ENCODE measurements at regions not wholly inside any gene's neighbourhood (a gene's known extent, or its start where the extent isn't known, plus 50 kb on each side); places are given as distances from the start of the nearest gene placed in this dataset.

DNA sequence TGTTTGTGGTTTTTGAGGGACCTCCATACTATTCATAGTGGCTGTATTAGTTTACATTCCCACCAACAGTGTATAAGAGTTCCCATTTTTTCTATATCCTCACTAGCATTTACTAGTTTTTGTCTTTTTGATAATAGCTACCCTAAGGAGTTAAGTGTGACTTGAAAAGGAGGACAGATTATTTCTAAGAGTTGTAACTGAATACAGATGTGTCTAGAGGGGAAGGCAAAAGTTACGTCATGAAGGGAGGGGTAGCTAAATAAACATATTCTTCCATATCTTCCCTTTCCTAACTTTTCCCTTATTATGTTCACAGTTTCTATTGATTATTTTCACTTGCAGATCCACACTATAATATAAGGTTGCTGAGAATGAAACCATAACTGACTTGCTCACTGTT lies 1315.7 kb upstream of the ZEB2 start:
- no peaks in the 10 kb centered on the region for H3K79me1 ChIP-seq (ENCODE audit: insufficient read depth, low read depth, low read length, poor library complexity, severe bottlenecking)
- no peaks in the 10 kb centered on the region for H3K79me2 ChIP-seq (ENCODE audit: insufficient read depth, low read length)
- no peak overlapping the region for H2AFZ ChIP-seq (ENCODE audit: low read length)
- WGBS (ENCODE audit: extremely low coverage, insufficient read length, low lambda C conversion rate), result no CpG with 5 or more reads among the region's 1 CpG
- H2BK20ac ChIP-seq (ENCODE audit: low read depth, low read length, poor library complexity, severe bottlenecking), result no peak overlapping the region
- no peak overlapping the region for H3K23ac ChIP-seq (ENCODE audit: insufficient read length, low read depth, low read length)
- H3K56ac ChIP-seq (ENCODE audit: insufficient read length, low read depth, low read length), result no peak overlapping the region
- H3K4me3 Mint-ChIP-seq, result no peak overlapping the region
- no peaks in the 10 kb centered on the region for H3K27me3 Mint-ChIP-seq (ENCODE audit: low read depth)
- H3K27me3 ChIP-seq (ENCODE audit: insufficient read depth, low read length), result no peaks in the 10 kb centered on the region
- H4K91ac ChIP-seq (ENCODE audit: insufficient read length, low read depth, low read length), result no peak overlapping the region
- no peak overlapping the region for H2BK5ac ChIP-seq (ENCODE audit: insufficient read length, low read length)
- H3K27ac ChIP-seq (ENCODE audit: insufficient read length, low read depth, low read length), result no peak overlapping the region
- no peaks in the 10 kb centered on the region for H3K23me2 ChIP-seq (ENCODE audit: insufficient read length, low read depth, low read length, poor library complexity, severe bottlenecking)
- no peak overlapping the region for H4K5ac ChIP-seq (ENCODE audit: insufficient read length, low read depth, low read length)
- no peak overlapping the region for H3T11ph ChIP-seq (ENCODE audit: low read length)
- H3K14ac ChIP-seq (ENCODE audit: insufficient read depth, low read length), result no peak overlapping the region
- H2BK120ac ChIP-seq (ENCODE audit: low read depth, low read length, poor library complexity, severe bottlenecking), result no peak overlapping the region
- no peak overlapping the region for H3K9ac ChIP-seq (ENCODE audit: extremely low read depth, insufficient read length, low read length)
- no peaks in the 10 kb centered on the region for H3K36me3 Mint-ChIP-seq (ENCODE audit: insufficient read depth in 1 of 3, low read depth in 3 of 3)
- H3K18ac ChIP-seq (ENCODE audit: insufficient read length, low read depth, low read length), result no peak overlapping the region
- no peak overlapping the region for H3K4me2 ChIP-seq (ENCODE audit: insufficient read depth, insufficient read length, low read length)
- no peaks in the 10 kb centered on the region for H4K20me1 ChIP-seq (ENCODE audit: control insufficient read depth, insufficient read depth, insufficient read length)
- no peak overlapping the region for H3K27ac Mint-ChIP-seq
- H2BK12ac ChIP-seq (ENCODE audit: insufficient read length, low read depth, low read length), result no peak overlapping the region
- H3K4me1 ChIP-seq (ENCODE audit: insufficient read depth, low read length), result no peaks in the 10 kb centered on the region
- no peak overlapping the region for H4K8ac ChIP-seq (replicated peaks; ENCODE audit: insufficient read length, low read depth, low read length)
- DNase-seq, result no peak
- H3K4ac ChIP-seq (ENCODE audit: low read depth, low read length), result no peak overlapping the region
- H2BK15ac ChIP-seq (ENCODE audit: low read depth, low read length), result no peak overlapping the region
- no peaks in the 10 kb centered on the region for H3K9me3 ChIP-seq (ENCODE audit: control insufficient read depth, low read depth, low read length)
- TF ChIP-seq, protein P1, sequence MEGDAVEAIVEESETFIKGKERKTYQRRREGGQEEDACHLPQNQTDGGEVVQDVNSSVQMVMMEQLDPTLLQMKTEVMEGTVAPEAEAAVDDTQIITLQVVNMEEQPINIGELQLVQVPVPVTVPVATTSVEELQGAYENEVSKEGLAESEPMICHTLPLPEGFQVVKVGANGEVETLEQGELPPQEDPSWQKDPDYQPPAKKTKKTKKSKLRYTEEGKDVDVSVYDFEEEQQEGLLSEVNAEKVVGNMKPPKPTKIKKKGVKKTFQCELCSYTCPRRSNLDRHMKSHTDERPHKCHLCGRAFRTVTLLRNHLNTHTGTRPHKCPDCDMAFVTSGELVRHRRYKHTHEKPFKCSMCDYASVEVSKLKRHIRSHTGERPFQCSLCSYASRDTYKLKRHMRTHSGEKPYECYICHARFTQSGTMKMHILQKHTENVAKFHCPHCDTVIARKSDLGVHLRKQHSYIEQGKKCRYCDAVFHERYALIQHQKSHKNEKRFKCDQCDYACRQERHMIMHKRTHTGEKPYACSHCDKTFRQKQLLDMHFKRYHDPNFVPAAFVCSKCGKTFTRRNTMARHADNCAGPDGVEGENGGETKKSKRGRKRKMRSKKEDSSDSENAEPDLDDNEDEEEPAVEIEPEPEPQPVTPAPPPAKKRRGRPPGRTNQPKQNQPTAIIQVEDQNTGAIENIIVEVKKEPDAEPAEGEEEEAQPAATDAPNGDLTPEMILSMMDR (conservative IDR thresholded peaks at IDR 0.05), result no peak
- no peaks in the 10 kb centered on the region for H3K9me3 Mint-ChIP-seq
- H2AK5ac ChIP-seq (ENCODE audit: insufficient read length, low read length), result no peak overlapping the region
- no peaks in the 10 kb centered on the region for H3K4me1 Mint-ChIP-seq
